WTC11 (cell line): ENCODE measurements at regions not wholly inside any gene's neighbourhood (a gene's known extent, or its start where the extent isn't known, plus 50 kb on each side); places are given as distances from the start of the nearest gene placed in this dataset.

Experiments
- ATAC-seq: fragments of 200-7000 bp; cut with Tn5 transposase; 2 replicates; pipeline ENCODE4 v1.10.0; 2021; ENCODE audit warnings: mild to moderate bottlenecking, moderate library complexity
- CTCF ChIA-PET: fragments of 300-600 bp; sonication (Branson Sonifier 250); formaldehyde crosslinking; loops from one replicate; lab custom pipeline; 2021; ENCODE audit warnings: antibody characterized with exemption; lab: Charles Lee
- POLR2A ChIA-PET: fragments of 350-600 bp; sonication (Branson Sonifier 250); formaldehyde crosslinking; loops from one replicate; lab custom pipeline; 2021; ENCODE audit warnings: antibody characterized with exemption; lab: Charles Lee
- DNase-seq: peaks from one replicate; pipeline ENCODE4 v3.0.0; 2021; ENCODE audit warnings: low spot score
- H3K27ac Mint-ChIP-seq: 2 replicates; pipeline ENCODE4 v1.8.0; 2021; ENCODE audit warnings: mixed read lengths
- H3K27me3 Mint-ChIP-seq: 2 replicates; pipeline ENCODE4 v1.8.0; 2021; ENCODE audit warnings: low read depth, mild to moderate bottlenecking, moderate library complexity, mixed read lengths
- H3K36me3 Mint-ChIP-seq: 2 replicates; pipeline ENCODE4 v1.8.0; 2021; ENCODE audit warnings: mixed read lengths
- H3K4me1 Mint-ChIP-seq: 2 replicates; pipeline ENCODE4 v1.8.0; 2022; ENCODE audit warnings: mixed read lengths
- H3K4me3 Mint-ChIP-seq: 2 replicates; pipeline ENCODE4 v1.8.0; 2021; ENCODE audit warnings: mild to moderate bottlenecking, moderate library complexity, mixed read lengths
- H3K9me3 Mint-ChIP-seq: 2 replicates; pipeline ENCODE4 v1.8.0; 2021; ENCODE audit warnings: mixed read lengths
- CBFB ChIP-seq: sonication (generic); formaldehyde crosslinking; IDR thresholded peaks from 2 replicates; pipeline ENCODE4 v1.8.1; 2022; ENCODE audit warnings: mild to moderate bottlenecking, low read depth, missing genetic modification reagents
- FOXP1 ChIP-seq: sonication (generic); formaldehyde crosslinking; IDR thresholded peaks from 2 replicates; pipeline ENCODE4 v1.8.0; 2022; ENCODE audit warnings: missing genetic modification reagents, mild to moderate bottlenecking, moderate library complexity, borderline replicate concordance
- IRF2 ChIP-seq: sonication (generic); formaldehyde crosslinking; IDR thresholded peaks from 2 replicates; pipeline ENCODE4 v1.8.0; 2022; ENCODE audit warnings: low read depth, missing genetic modification reagents, borderline replicate concordance
- JUN ChIP-seq: sonication (generic); formaldehyde crosslinking; IDR thresholded peaks from 2 replicates; pipeline ENCODE4 v1.8.0; 2023; ENCODE audit warnings: mild to moderate bottlenecking, missing genetic modification reagents
- KAT7 ChIP-seq: sonication (generic); formaldehyde crosslinking; IDR thresholded peaks from 2 replicates; pipeline ENCODE4 v1.8.1; 2023; ENCODE audit warnings: missing genetic modification reagents, mild to moderate bottlenecking, borderline replicate concordance
- NR3C1 ChIP-seq: sonication (generic); formaldehyde crosslinking; conservative IDR thresholded peaks from 2 replicates; pipeline ENCODE4 v1.8.1; 2023; ENCODE audit warnings: low read depth, mild to moderate bottlenecking, missing genetic modification reagents
- PRRX2 ChIP-seq: fragments of 250-450 bp; sonication (Bioruptor Pico); IDR thresholded peaks from 2 replicates; pipeline ENCODE4 v1.8.0; 2021; ENCODE audit warnings: mild to moderate bottlenecking
- RORB ChIP-seq: fragments of 250-450 bp; sonication (Bioruptor Pico); IDR thresholded peaks from 2 replicates; pipeline ENCODE4 v1.9.0; 2021; ENCODE audit warnings: mild to moderate bottlenecking
- SOX15 ChIP-seq: fragments of 250-450 bp; sonication (Bioruptor Pico); IDR thresholded peaks from 2 replicates; pipeline ENCODE4 v1.9.0; 2021; ENCODE audit warnings: mild to moderate bottlenecking
- ZNF121 ChIP-seq: sonication (generic); formaldehyde crosslinking; IDR thresholded peaks from 2 replicates; pipeline ENCODE4 v1.8.0; 2023; ENCODE audit warnings: missing genetic modification reagents
- ZNF396 ChIP-seq: fragments of 250-450 bp; sonication (Bioruptor Pico); IDR thresholded peaks from 2 replicates; pipeline ENCODE4 v1.8.0; 2021; ENCODE audit warnings: mild to moderate bottlenecking, moderate library complexity, borderline replicate concordance
- ZNF416 ChIP-seq: fragments of 250-450 bp; sonication (Bioruptor Pico); IDR thresholded peaks from 2 replicates; pipeline ENCODE4 v1.9.0; 2021; ENCODE audit warnings: mild to moderate bottlenecking, inconsistent platforms
- TF ChIP-seq, protein P1 (sequence below): sonication (generic); formaldehyde crosslinking; IDR thresholded peaks from 2 replicates; pipeline ENCODE4 v1.8.0; 2023; ENCODE audit warnings: mild to moderate bottlenecking, missing genetic modification reagents
- TF ChIP-seq, protein P2 (sequence below): sonication (generic); formaldehyde crosslinking; IDR thresholded peaks from 2 replicates; pipeline ENCODE4 v1.8.1; 2023; ENCODE audit warnings: mild to moderate bottlenecking, missing genetic modification reagents
- TF ChIP-seq, protein P3 (sequence below): sonication (generic); formaldehyde crosslinking; conservative IDR thresholded peaks from 2 replicates; pipeline ENCODE4 v1.8.1; 2023; ENCODE audit warnings: mild to moderate bottlenecking, low read depth, missing genetic modification reagents, moderate library complexity
- TF ChIP-seq, protein P4 (sequence below): sonication (generic); formaldehyde crosslinking; IDR thresholded peaks from 2 replicates; pipeline ENCODE4 v1.8.1; 2022; ENCODE audit warnings: missing genetic modification reagents, borderline replicate concordance
- TF ChIP-seq, protein P5 (sequence below): sonication (generic); formaldehyde crosslinking; IDR thresholded peaks from 2 replicates; pipeline ENCODE4 v1.8.1; 2023; ENCODE audit warnings: mild to moderate bottlenecking, missing genetic modification reagents, moderate library complexity
- TF ChIP-seq, protein P6 (sequence below): sonication (generic); formaldehyde crosslinking; IDR thresholded peaks from 2 replicates; pipeline ENCODE4 v1.8.1; 2023; ENCODE audit warnings: mild to moderate bottlenecking, missing genetic modification reagents, borderline replicate concordance
- TF ChIP-seq, protein P7 (sequence below): sonication (generic); formaldehyde crosslinking; IDR thresholded peaks from 2 replicates; pipeline ENCODE4 v1.8.0; 2023; ENCODE audit warnings: missing genetic modification reagents, mild to moderate bottlenecking, borderline replicate concordance
- TF ChIP-seq, protein P8 (sequence below): sonication (generic); formaldehyde crosslinking; IDR thresholded peaks from 2 replicates; pipeline ENCODE4 v1.8.0; 2022; ENCODE audit warnings: mild to moderate bottlenecking, missing genetic modification reagents

DNA sequence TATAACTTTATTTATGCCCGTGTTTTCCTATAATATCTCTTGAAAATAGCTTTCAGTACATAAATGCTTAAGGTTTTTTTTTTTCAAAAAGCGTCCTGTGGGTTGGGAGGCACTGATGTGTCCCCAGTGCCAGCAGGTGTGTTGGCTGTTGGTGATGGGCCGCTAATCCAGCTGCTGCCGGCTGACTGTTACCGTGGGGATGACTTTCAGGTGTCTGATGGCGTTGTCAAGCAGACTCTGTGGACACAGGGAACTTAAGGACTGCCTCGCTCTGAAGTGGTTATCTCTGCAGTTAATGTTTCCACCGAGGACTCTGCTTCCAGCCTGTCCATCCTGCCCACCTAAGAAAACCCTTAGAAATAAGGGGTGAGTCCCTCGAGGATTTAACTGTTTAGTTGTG is 94.5 kb downstream of the ANKRD10 start:
- no peak for ATAC-seq

More for the DNA sequence above, 94.5 kb downstream of the ANKRD10 start:
- Mint-ChIP-seq H3K4me1 (peaks cover 20% of the 10 kb centered on the region), H3K36me3 (no peaks in the 10 kb centered on the region), H3K27ac (no peak overlapping the region), H3K27me3 (no peaks in the 10 kb centered on the region), H3K9me3 (peaks cover 3% of the 10 kb centered on the region; the same call in 1 of the 2 replicates), H3K4me3 (no peak overlapping the region)
- ChIA-PET POLR2A (no interaction called here), CTCF (interaction anchor here (0.9 kb wide), 1 partner anchor 176 kb away, joined by 6 read pairs; no protein-coding TSS in a partner anchor)
- TF ChIP-seq PRRX2 (CRISPR knock-in tag) (no peak), CBFB (CRISPR knock-in tag) (no peak), ZNF416 (CRISPR knock-in tag) (no peak), SOX15 (no peak), FOXP1 (CRISPR knock-in tag) (no peak), ZNF121 (CRISPR knock-in tag) (no peak), RORB (CRISPR knock-in tag) (no peak), JUN (no peak), KAT7 (CRISPR knock-in tag) (no peak), NR3C1 (CRISPR knock-in tag) (no peak), ZNF396 (no peak), IRF2 (CRISPR knock-in tag) (no peak)
- TF ChIP-seq, protein P1, sequence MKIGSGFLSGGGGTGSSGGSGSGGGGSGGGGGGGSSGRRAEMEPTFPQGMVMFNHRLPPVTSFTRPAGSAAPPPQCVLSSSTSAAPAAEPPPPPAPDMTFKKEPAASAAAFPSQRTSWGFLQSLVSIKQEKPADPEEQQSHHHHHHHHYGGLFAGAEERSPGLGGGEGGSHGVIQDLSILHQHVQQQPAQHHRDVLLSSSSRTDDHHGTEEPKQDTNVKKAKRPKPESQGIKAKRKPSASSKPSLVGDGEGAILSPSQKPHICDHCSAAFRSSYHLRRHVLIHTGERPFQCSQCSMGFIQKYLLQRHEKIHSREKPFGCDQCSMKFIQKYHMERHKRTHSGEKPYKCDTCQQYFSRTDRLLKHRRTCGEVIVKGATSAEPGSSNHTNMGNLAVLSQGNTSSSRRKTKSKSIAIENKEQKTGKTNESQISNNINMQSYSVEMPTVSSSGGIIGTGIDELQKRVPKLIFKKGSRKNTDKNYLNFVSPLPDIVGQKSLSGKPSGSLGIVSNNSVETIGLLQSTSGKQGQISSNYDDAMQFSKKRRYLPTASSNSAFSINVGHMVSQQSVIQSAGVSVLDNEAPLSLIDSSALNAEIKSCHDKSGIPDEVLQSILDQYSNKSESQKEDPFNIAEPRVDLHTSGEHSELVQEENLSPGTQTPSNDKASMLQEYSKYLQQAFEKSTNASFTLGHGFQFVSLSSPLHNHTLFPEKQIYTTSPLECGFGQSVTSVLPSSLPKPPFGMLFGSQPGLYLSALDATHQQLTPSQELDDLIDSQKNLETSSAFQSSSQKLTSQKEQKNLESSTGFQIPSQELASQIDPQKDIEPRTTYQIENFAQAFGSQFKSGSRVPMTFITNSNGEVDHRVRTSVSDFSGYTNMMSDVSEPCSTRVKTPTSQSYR (CRISPR knock-in tag) = no peak
- TF ChIP-seq, protein P2, sequence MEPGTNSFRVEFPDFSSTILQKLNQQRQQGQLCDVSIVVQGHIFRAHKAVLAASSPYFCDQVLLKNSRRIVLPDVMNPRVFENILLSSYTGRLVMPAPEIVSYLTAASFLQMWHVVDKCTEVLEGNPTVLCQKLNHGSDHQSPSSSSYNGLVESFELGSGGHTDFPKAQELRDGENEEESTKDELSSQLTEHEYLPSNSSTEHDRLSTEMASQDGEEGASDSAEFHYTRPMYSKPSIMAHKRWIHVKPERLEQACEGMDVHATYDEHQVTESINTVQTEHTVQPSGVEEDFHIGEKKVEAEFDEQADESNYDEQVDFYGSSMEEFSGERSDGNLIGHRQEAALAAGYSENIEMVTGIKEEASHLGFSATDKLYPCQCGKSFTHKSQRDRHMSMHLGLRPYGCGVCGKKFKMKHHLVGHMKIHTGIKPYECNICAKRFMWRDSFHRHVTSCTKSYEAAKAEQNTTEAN (CRISPR knock-in tag) = no peak
- TF ChIP-seq, protein P3, sequence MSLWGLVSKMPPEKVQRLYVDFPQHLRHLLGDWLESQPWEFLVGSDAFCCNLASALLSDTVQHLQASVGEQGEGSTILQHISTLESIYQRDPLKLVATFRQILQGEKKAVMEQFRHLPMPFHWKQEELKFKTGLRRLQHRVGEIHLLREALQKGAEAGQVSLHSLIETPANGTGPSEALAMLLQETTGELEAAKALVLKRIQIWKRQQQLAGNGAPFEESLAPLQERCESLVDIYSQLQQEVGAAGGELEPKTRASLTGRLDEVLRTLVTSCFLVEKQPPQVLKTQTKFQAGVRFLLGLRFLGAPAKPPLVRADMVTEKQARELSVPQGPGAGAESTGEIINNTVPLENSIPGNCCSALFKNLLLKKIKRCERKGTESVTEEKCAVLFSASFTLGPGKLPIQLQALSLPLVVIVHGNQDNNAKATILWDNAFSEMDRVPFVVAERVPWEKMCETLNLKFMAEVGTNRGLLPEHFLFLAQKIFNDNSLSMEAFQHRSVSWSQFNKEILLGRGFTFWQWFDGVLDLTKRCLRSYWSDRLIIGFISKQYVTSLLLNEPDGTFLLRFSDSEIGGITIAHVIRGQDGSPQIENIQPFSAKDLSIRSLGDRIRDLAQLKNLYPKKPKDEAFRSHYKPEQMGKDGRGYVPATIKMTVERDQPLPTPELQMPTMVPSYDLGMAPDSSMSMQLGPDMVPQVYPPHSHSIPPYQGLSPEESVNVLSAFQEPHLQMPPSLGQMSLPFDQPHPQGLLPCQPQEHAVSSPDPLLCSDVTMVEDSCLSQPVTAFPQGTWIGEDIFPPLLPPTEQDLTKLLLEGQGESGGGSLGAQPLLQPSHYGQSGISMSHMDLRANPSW (CRISPR knock-in tag) = no peak
- TF ChIP-seq, protein P4, sequence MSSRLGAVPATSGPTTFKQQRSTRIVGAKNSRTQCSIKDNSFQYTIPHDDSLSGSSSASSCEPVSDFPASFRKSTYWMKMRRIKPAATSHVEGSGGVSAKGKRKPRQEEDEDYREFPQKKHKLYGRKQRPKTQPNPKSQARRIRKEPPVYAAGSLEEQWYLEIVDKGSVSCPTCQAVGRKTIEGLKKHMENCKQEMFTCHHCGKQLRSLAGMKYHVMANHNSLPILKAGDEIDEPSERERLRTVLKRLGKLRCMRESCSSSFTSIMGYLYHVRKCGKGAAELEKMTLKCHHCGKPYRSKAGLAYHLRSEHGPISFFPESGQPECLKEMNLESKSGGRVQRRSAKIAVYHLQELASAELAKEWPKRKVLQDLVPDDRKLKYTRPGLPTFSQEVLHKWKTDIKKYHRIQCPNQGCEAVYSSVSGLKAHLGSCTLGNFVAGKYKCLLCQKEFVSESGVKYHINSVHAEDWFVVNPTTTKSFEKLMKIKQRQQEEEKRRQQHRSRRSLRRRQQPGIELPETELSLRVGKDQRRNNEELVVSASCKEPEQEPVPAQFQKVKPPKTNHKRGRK (CRISPR knock-in tag) = no peak
- TF ChIP-seq, protein P5, sequence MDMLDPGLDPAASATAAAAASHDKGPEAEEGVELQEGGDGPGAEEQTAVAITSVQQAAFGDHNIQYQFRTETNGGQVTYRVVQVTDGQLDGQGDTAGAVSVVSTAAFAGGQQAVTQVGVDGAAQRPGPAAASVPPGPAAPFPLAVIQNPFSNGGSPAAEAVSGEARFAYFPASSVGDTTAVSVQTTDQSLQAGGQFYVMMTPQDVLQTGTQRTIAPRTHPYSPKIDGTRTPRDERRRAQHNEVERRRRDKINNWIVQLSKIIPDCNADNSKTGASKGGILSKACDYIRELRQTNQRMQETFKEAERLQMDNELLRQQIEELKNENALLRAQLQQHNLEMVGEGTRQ = no peak
- TF ChIP-seq, protein P6, sequence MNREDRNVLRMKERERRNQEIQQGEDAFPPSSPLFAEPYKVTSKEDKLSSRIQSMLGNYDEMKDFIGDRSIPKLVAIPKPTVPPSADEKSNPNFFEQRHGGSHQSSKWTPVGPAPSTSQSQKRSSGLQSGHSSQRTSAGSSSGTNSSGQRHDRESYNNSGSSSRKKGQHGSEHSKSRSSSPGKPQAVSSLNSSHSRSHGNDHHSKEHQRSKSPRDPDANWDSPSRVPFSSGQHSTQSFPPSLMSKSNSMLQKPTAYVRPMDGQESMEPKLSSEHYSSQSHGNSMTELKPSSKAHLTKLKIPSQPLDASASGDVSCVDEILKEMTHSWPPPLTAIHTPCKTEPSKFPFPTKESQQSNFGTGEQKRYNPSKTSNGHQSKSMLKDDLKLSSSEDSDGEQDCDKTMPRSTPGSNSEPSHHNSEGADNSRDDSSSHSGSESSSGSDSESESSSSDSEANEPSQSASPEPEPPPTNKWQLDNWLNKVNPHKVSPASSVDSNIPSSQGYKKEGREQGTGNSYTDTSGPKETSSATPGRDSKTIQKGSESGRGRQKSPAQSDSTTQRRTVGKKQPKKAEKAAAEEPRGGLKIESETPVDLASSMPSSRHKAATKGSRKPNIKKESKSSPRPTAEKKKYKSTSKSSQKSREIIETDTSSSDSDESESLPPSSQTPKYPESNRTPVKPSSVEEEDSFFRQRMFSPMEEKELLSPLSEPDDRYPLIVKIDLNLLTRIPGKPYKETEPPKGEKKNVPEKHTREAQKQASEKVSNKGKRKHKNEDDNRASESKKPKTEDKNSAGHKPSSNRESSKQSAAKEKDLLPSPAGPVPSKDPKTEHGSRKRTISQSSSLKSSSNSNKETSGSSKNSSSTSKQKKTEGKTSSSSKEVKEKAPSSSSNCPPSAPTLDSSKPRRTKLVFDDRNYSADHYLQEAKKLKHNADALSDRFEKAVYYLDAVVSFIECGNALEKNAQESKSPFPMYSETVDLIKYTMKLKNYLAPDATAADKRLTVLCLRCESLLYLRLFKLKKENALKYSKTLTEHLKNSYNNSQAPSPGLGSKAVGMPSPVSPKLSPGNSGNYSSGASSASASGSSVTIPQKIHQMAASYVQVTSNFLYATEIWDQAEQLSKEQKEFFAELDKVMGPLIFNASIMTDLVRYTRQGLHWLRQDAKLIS (CRISPR knock-in tag) = no peak
- TF ChIP-seq, protein P7, sequence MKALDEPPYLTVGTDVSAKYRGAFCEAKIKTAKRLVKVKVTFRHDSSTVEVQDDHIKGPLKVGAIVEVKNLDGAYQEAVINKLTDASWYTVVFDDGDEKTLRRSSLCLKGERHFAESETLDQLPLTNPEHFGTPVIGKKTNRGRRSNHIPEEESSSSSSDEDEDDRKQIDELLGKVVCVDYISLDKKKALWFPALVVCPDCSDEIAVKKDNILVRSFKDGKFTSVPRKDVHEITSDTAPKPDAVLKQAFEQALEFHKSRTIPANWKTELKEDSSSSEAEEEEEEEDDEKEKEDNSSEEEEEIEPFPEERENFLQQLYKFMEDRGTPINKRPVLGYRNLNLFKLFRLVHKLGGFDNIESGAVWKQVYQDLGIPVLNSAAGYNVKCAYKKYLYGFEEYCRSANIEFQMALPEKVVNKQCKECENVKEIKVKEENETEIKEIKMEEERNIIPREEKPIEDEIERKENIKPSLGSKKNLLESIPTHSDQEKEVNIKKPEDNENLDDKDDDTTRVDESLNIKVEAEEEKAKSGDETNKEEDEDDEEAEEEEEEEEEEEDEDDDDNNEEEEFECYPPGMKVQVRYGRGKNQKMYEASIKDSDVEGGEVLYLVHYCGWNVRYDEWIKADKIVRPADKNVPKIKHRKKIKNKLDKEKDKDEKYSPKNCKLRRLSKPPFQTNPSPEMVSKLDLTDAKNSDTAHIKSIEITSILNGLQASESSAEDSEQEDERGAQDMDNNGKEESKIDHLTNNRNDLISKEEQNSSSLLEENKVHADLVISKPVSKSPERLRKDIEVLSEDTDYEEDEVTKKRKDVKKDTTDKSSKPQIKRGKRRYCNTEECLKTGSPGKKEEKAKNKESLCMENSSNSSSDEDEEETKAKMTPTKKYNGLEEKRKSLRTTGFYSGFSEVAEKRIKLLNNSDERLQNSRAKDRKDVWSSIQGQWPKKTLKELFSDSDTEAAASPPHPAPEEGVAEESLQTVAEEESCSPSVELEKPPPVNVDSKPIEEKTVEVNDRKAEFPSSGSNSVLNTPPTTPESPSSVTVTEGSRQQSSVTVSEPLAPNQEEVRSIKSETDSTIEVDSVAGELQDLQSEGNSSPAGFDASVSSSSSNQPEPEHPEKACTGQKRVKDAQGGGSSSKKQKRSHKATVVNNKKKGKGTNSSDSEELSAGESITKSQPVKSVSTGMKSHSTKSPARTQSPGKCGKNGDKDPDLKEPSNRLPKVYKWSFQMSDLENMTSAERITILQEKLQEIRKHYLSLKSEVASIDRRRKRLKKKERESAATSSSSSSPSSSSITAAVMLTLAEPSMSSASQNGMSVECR (CRISPR knock-in tag) = no peak
- TF ChIP-seq, protein P8, sequence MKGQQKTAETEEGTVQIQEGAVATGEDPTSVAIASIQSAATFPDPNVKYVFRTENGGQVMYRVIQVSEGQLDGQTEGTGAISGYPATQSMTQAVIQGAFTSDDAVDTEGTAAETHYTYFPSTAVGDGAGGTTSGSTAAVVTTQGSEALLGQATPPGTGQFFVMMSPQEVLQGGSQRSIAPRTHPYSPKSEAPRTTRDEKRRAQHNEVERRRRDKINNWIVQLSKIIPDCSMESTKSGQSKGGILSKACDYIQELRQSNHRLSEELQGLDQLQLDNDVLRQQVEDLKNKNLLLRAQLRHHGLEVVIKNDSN (CRISPR knock-in tag) = no peak
- DNase-seq = no peak
